RPMI8226 (cell line): ENCODE measurements at regions not wholly inside any gene's neighbourhood (a gene's known extent, or its start where the extent isn't known, plus 50 kb on each side); places are given as distances from the start of the nearest gene placed in this dataset.
A peak's percentile ranks its signal among the peaks of the same experiment; 100 is the strongest.
"Not testable (repeated sequence)": the region's sequence is repeated elsewhere in the genome, so short reads cannot be mapped to it uniquely, and the experiment has no call there.

Experiments used
- DNase-seq: peaks from one replicate; pipeline ENCODE4 v3.0.0-alpha.2; 2015

DNA sequence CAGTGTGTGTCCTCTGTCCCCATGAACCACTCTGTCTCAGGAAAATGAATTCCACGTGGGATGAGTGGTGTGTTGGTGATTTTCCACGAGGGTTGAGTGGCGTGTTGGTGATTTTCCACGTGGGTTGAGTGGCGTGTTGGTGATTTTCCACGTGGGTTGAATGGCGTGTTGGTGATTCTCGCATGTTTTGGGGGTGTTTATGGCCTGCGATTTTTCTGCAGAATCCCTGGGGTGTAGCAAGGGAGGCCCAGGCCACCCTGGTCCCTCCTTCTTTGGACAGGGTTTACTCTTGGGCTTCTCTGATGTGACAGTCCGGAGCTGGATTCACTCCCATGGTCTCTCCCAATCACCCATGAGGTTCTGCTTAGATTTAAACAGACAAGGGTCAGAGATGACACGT, 90.6 kb upstream of the FRMD1 start:
- no peak for DNase-seq

DNA sequence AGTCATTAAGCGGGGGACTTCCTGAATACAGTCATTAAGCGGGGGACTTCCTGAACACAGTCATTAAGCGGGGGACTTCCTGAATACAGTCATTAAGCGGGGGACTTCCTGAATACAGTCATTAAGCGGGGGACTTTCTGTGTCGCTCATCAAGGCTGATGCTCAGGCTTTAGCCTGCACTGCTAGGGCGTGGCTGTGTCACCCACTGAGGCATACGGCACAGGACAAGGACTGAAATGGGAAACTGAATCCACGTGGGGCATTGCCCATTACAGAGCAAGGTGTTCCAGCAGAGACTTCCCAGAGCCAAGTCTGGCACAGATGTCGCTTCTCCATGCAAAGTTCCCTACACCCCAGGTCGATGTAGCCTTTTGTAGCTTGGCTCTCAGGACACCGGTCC, 89.9 kb upstream of the FRMD1 start:
- not testable (repeated sequence) for DNase-seq

DNA sequence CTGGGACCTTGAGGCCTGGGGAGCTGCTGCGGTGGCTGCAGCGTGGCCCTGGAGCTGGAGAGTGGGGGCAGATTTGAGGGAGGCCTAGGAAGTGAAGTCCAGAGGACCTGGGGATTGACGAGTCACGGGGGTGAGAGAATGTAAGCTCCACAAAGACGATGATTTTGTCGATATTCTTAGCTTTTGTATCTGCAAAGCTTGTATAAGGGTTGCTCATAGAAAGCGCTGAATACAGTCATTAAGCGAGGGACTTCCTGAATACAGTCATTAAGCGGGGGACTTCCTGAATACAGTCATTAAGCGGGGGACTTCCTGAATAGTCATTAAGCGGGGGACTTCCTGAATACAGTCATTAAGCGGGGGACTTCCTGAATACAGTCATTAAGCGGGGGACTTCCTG, 89.3 kb upstream of the FRMD1 start:
- not testable (repeated sequence) for DNase-seq

DNA sequence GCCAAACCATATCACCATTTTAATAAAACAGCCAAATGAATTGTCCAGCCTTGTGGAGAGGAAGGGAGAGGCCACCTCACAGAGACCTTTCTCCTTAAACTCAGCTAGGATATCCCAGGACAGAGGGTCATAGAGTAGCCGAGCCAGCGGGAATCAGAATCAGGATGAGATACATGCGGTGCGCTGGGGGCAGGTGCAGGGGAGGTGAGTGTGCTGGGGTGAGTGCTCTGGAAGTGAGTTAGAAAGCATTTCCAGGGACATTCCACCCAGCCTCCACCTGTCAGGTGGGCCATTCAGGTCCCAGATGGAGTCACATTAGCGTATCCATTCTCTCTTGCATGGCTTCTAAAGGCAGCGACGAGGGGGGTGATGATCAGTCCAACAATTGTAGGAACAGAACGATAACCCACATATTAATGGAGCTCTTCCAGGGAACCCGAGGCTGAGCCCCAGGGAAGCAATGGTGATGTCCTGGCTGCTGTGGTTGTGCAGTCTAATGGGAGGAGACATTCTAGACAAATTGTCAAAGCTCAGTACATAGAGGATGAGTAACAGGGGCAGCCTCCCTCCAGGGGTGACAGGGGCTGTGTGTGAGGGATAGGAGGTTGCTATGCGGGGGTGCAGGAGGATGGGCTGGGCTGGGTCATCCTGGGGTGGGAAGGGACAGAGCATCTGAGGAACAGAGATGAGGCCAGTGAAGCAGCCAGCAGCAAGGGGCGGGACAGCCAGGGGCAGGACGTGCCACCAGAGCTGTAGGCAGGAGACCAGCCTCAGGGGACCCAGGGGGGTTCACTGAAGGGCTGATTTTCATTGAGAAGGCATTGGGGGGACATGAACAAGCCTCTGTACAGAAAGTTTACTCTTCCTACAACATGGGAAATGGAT, 88.7 kb upstream of the FRMD1 start:
- DNase-seq, result no peak

DNA sequence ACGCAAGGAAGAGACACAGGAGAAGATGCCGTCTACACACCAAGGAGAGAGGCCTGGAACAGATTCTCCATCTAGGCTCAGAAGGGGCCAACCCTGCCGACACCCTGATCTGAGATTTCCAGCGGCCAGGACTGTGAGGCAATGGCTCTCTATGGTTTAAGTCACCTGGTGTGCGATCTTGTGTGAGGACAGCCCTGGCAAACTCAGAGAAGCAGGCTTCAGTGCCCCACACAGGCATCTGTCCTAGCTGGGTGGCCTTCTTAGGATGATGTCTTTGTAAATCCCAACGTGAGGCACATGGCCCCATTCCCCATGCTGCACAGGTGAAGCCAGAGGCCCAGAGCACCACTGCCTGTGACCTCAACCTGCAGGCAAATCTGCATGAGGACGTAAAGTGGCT, 87.6 kb upstream of the FRMD1 start:
- DNase-seq, result no peak

DNA sequence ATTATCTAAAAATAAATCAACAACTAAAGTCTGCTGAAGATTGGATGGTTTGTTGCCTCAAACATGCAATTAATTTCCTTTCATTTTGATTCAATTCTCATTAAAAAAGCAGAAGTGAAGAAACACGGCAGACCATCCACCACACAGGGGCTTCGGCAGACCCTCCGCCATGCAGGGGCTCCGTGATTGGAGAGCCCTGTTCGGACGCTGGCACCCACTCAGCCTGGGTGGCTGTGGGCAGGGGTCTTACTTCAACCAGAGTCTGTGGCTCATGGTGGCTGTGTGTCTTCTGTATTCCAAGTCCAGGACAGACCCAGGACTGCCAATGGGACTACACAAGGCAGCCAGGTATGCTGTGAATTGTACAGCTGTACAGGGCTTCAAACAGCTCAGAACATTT, 86.9 kb upstream of the FRMD1 start:
- no peak for DNase-seq

DNA sequence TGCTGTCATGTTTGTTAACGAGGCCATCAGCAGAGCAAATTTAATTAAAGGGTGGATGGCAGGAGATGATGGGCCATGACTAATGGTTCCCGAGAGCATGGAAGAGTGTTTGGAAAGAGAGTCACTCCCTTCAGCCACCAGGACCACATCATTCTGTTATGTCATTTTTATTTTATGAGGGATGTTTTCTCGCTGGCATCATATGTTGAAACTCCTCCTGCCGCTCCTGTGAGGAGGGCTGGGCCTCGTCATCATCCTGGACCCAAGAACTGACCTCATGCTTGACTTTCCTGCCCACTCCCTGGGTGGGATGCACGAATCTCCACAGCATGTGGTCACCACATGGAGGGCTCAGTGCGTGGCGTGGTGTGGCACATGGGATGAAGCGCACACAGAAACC, 86.4 kb upstream of the FRMD1 start:
- no peak for DNase-seq

DNA sequence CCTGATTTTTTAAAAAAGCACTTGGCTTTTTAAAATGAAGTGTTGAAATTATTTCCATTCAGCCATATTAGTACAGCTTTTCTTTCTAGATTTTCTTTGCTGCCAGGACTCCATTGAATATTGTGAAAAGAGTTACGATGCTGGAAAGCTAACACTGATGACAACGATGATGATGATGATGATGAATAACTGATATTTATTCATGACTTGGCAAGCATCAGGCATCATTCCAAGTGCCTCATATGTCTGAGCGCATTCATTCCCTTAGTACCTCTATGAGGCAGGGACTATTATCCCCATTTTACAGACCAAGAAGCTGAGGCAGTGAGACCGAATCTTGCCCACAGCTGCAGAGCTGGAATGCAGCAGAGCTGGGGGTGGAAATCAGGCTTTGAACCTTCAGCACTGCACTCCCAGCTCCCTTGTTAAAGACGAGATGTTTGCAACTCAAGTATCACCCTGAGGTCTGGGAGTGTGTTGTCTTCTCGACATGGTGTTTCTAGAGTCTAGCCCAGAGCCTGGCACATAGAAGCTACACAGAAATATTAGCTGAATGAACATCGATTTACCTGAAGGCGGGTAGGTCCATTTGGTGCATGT, 85.5 kb upstream of the FRMD1 start:
- DNase-seq, result no peak

DNA sequence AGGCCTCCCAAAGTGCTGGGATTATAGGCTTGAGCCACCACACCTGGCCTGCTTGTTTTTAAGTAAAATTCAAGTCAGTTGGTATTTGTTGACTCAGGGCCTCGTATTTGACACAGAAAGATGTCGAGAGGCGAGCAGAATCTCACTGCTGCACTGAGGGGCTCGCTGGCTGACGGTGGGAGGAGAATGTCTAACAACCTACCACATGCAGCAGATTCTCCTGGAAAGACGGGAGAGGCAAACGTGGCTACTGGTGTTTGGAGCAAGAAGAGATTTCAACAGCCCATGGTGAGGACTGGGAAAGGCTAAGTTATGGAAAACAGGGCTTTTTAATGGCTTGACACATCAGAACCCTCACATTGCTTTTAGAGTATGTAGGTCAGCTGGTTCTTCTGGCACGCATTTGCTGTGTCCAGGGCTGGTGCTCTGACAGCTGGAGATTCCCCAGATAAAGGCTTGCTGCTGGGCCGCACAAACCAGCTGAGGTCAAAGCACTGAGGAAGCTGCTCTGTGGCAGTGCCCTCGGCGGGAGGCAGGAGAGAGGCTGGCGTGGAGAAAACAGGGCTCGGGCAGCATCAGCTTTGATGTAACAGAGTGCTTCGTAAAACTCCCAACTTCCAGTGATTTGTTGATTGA, 84.2 kb upstream of the FRMD1 start:
- DNase-seq, result no peak

DNA sequence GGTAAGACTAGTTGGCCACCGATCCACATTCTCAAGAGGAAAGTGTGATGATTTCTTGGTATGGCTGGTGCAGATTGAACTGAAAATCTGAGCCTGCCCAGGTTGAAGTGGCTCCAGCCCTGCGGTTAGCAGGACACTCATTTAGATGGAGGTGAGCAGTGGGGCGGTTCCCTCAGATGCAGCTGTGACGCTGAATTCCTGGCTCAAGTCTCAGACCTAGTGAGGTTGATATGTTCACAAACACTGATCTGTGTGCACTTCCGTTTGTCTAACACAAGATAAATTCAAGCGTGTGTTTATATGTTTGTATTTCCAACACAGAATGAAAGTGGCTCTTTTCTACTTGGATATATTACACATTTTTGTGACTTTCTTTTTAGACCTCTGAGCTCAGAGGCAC, 83.4 kb upstream of the FRMD1 start:
- peak; percentile 69 for DNase-seq

DNA sequence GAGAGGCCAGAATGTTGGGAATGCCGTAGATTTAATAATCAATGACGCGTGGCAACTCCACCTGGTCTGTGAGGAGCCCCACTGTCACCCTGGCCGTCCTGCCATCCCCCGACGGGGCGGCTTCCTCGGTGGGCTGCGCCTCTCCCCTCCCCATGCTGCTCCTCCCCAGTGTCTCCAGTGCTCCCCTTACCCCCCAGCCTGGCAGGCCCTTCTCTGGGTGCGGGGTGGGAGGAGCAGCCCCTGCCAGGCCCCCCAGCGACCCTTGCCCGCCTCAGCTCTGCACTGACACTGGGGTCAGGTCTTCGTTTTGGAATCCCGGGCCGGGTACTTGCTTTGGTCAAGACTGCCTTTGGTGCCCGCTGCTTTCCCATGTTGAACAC, 82.3 kb upstream of the FRMD1 start:
- no peak for DNase-seq

DNA sequence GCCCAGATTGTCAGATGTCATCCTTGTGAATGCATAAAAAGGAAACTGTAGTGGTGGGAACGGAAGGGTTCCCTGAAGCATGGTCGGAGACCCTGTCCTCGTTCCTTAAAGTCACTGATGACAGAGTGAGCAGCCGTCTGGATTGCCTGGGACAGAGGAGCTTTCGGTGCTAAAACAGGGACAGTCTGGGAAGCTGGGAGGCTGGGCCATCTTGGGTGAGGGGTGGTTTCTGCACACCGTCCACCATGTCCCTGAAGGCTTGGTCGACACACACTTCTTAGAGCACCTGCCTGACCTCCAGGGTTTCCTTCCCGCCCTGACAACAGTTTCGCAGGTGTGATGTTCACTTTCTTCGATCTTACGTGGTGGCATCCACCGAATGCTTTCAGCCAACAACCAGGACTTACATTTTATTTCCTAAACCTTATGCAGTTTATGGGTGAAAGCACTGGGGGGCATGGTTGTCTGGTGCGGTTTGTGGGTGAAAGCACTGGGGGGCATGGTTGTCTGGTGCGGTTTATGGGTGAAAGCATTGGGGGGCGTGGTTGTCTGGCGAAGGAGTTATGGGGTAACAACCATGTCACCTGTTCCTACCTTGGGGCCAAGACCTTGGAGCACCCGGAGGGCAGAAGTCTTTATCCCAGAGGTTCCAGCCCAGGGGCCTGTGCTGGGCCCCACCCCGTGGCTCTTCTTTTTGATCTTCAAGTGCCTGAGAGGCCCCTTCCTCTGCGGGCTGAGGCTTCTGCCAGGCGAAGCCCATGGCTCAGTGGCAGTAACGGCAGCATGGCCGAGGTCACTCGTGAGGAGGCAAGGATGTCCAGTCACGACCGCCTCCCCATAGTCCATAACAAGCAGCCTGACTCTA, 81.7 kb upstream of the FRMD1 start:
- no peak for DNase-seq

DNA sequence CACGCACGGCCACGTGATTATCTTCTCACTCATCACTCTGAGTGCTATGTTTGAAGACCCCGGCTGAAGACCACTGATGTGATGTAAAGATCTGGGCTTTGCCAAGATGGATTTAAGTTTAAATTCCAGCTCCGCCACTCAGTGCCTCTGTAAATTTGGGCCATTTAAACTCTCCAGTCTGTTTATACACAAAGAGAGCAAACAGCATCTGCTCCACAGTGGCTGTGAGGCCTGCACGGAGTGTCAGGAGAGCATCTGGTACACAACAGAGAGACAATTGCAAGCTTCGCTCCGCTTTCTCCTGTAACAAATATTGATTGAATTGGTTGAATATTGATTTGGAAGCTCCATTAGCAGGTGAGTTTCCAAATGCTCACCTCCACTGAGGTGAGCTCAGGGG, 80.5 kb upstream of the FRMD1 start:
- DNase-seq, result no peak

DNA sequence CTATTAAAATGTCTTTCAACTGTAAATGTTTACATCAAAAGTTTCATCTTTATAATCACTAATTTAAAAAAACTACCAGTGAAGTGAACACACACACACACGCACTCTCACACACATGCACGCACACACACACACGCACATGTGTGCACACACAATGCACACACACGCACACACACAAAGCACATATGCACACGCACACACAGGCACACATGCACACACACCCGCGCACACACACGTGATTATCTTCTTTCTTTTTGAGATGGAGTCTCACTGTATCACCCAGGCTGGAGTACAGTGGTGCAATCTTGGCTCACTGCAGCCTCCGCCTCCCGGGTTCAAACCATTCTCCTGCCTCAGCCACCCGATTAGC, 80.0 kb upstream of the FRMD1 start:
- no peak for DNase-seq

DNA sequence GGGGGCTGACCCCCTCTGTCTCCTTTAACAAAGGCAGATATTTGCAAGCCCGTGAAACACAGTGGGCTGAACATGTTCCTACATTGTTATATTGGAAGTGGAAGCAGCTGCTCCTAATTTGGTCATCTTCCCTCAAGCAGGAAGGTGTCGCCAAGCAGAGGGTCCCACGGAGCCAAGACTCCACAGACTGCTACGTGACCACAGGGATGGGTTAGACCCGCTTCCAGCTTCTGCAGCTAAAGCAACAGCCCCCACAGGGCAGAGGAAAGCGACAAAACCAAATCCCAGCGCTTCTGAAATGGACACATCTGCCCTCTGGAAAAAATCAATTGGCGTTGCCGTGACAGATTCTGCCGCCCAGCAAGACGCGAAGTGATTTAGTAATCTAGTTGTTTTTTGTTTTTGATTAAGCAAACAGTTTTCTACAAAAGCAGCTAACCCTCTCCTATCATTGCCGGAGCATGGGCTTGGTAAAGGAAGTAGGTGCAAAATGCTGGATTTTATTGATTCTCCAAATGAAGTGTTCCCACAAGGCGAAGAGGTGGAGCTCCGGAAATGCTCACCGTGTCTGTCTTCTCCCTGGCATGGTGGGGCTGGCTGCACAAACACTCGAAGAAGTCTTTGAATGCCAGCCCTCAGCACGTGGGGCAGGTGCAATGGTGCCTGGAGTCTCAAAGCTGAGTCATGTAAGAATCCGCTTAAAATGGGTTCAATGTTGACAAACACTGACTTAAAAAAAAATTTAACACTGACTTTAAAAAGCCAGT, 79.4 kb upstream of the FRMD1 start:
- DNase-seq, result no peak

DNA sequence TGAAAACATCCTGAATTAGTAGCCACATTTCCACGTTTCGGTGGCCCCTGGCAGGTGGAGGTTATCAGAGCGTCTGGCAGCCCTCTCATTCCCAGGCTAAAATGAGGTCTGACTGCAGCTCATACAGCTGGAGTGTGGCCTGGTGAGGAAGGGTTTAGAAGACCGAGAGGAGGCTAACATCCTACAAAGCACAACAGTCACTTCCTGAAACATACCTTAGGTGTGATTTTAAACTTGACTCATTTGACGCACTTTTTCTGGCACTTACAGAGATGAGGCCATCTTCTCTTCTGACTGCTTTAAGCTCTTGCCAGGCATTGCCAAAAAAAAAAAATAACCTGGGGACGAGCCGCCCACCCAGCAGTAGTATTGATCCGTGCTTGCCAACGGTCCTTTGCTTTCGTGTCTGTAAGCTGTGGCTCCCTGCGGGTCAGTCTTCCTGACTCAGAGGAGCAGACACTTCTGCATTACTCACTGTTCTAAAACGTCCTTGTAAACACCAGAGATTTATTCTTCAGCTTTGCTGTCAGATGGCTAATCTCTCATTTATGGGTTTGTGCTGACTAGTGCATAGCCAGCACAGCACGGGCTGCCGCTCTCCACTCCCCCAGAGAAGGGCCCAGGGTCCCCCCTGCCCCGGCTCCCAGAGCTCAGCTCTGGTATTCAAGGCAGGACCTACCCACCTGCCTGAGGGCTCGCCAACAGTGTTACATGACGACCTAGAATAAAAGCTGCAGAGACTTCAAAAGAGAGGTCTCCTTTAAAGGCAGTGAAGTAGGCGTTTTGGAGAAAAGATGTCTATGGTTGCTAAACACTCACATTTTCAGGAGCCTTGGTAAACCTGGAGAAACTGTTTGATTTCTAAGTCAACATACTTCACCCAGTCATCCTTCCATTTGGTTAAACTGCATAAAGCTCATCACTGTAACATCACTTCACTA, 78.5 kb upstream of the FRMD1 start:
- DNase-seq, result no peak

DNA sequence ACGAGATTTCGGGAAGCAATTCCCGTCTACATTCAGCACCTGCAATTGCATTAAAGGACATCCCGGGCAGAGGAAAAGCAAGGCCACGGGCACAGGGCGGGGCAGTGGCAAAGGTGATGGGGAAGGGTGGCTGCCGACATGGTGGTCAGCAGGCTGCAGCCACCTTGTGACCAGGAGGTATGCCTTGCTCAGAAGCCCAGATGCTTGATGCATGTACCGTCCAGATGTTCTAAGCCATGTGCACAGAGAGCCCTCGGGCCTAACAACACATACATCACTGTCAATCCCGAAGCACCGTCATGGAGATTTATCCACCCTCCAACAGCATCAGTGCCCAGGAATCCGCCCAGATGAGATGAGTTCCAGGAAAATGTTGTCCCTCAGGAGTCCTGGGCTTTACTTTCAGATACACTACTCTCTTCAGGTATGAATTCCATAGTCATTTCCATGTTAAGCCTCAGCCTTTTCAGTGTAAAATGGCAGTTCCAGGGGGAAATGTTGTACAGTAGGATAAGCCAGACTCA, 77.8 kb upstream of the FRMD1 start:
- DNase-seq, result no peak

DNA sequence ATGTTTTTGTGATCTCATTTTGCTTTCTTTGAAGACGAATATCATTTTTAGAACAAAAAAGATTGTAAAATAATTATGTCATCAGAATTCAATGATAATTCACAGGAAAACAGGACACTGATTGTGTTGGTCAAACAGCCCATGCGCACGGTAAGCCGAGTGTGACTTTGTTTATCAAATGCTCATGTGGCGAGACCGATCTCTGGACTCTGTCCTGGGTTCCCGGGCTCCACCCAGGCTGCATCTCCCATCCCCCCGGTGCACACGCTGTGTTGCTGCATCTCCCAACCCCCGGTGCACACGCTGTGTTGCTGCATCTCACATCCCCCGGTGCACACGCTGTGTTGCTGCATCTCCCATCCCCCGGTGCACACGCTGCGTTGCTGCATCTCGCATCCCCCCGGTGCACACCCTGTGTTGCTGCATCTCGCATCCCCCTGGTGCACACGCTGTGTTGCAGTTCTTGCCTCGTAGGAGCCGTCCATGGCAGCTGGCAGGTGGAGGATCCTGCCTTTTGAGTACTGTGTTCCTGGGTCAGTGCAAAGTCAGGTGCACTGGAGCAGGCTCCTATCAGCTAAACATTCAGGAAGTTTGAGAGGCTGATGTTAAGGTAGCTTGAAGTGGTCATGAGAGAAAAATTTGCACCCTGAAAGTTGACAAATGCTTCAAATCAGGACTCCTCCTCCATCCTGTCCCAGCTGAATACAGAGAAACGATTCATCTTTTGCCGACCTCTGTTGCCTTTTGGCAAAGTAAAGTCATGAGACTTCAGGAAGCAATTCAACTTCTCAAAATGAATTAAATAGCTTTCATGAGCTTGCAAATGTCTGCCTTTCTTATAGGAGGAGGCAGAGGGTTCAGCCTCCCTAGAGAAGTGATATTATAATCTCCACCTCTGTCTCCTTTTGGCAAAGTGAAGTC, 77.1 kb upstream of the FRMD1 start:
- DNase-seq, result no peak

DNA sequence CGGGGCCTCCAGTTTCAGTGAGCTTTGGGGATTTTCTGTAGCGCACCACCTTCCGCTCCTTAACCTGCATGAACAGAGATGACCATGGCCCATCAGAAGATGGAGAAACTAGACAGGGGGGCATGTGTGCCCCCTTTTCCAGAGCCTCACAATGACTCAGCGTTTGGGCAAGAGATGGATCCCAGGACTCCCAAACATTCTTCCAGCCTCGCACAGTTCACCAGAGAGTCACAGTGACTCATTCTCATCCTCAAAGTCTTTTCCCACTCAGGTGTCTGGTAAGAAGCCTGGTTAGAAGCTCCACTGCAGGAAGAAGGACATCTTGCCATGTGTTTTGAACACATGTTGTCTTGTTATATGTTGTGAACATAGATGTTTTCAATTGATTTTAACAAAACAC, 76.2 kb upstream of the FRMD1 start:
- no peak for DNase-seq
